ENCODE measurements at regions not wholly inside any gene's neighbourhood (a gene's known extent, or its start where the extent isn't known, plus 50 kb on each side); places are given as distances from the start of the nearest gene placed in this dataset.

- TF ChIP-seq EP300 (IDR thresholded peaks at IDR 0.05) (no peak), POLR2A (IDR thresholded peaks at IDR 0.05) (no peak)
Measured at GRCh38 chr18:34122724-34123334, 101.9 kb downstream of the NOL4 start.

Data from tibial nerve (tissue), 3 donors.